ENCODE measurements at regions not wholly inside any gene's neighbourhood (a gene's known extent, or its start where the extent isn't known, plus 50 kb on each side); places are given as distances from the start of the nearest gene placed in this dataset.

DNA sequence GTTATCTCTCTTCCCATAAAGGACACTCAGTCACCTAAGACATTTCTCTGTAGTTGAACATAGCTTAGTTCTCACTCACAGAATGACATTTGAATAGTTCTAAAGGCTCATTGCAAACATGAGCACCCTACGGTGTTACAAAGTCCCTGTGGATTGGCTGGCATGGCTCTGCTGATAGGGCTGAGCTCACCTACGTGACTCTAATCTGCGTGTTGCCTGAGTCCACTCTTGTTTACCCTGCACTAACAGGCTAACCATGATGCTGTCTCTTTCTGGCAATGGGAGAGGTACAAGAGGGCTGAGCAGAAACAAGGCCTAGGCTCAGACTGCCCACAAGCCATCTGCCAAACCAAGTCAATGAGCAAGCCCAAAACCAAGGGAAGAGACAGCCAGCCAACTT lies 103.6 kb downstream of the PALM2AKAP2 start:
- TF ChIP-seq FOXJ3 (CRISPR knock-in tag; IDR thresholded peaks at IDR 0.05; ENCODE audit: borderline replicate concordance): no peak
- TF ChIP-seq ELF4 (CRISPR knock-in tag; IDR thresholded peaks at IDR 0.05; ENCODE audit: low read depth): no peak
- TF ChIP-seq, protein P1, sequence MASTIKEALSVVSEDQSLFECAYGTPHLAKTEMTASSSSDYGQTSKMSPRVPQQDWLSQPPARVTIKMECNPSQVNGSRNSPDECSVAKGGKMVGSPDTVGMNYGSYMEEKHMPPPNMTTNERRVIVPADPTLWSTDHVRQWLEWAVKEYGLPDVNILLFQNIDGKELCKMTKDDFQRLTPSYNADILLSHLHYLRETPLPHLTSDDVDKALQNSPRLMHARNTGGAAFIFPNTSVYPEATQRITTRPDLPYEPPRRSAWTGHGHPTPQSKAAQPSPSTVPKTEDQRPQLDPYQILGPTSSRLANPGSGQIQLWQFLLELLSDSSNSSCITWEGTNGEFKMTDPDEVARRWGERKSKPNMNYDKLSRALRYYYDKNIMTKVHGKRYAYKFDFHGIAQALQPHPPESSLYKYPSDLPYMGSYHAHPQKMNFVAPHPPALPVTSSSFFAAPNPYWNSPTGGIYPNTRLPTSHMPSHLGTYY (CRISPR knock-in tag; IDR thresholded peaks at IDR 0.05): no peak
- TF ChIP-seq CREB1 (CRISPR knock-in tag; IDR thresholded peaks at IDR 0.05): no peak
- TF ChIP-seq, protein P2, sequence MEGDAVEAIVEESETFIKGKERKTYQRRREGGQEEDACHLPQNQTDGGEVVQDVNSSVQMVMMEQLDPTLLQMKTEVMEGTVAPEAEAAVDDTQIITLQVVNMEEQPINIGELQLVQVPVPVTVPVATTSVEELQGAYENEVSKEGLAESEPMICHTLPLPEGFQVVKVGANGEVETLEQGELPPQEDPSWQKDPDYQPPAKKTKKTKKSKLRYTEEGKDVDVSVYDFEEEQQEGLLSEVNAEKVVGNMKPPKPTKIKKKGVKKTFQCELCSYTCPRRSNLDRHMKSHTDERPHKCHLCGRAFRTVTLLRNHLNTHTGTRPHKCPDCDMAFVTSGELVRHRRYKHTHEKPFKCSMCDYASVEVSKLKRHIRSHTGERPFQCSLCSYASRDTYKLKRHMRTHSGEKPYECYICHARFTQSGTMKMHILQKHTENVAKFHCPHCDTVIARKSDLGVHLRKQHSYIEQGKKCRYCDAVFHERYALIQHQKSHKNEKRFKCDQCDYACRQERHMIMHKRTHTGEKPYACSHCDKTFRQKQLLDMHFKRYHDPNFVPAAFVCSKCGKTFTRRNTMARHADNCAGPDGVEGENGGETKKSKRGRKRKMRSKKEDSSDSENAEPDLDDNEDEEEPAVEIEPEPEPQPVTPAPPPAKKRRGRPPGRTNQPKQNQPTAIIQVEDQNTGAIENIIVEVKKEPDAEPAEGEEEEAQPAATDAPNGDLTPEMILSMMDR (IDR thresholded peaks at IDR 0.05): no peak
- TF ChIP-seq, protein P3, sequence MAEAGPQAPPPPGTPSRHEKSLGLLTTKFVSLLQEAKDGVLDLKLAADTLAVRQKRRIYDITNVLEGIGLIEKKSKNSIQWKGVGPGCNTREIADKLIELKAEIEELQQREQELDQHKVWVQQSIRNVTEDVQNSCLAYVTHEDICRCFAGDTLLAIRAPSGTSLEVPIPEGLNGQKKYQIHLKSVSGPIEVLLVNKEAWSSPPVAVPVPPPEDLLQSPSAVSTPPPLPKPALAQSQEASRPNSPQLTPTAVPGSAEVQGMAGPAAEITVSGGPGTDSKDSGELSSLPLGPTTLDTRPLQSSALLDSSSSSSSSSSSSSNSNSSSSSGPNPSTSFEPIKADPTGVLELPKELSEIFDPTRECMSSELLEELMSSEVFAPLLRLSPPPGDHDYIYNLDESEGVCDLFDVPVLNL (CRISPR knock-in tag; IDR thresholded peaks at IDR 0.05; ENCODE audit: borderline replicate concordance, low read depth): no peak
- TF ChIP-seq NR2C2 (CRISPR knock-in tag; IDR thresholded peaks at IDR 0.05): no peak
- TF ChIP-seq, protein P4, sequence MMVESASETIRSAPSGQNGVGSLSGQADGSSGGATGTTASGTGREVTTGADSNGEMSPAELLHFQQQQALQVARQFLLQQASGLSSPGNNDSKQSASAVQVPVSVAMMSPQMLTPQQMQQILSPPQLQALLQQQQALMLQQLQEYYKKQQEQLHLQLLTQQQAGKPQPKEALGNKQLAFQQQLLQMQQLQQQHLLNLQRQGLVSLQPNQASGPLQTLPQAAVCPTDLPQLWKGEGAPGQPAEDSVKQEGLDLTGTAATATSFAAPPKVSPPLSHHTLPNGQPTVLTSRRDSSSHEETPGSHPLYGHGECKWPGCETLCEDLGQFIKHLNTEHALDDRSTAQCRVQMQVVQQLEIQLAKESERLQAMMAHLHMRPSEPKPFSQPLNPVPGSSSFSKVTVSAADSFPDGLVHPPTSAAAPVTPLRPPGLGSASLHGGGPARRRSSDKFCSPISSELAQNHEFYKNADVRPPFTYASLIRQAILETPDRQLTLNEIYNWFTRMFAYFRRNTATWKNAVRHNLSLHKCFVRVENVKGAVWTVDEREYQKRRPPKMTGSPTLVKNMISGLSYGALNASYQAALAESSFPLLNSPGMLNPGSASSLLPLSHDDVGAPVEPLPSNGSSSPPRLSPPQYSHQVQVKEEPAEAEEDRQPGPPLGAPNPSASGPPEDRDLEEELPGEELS (CRISPR knock-in tag; IDR thresholded peaks at IDR 0.05): no peak
- no peak for TF ChIP-seq ZNF671 (CRISPR knock-in tag; IDR thresholded peaks at IDR 0.05)
- no peak for TF ChIP-seq NFYB (CRISPR knock-in tag; conservative IDR thresholded peaks at IDR 0.05; ENCODE audit: low read depth)

Data from WTC11 (cell line).